Stimulated activated CD4-positive, alpha-beta T cell treated with anti-CD3 and anti-CD28 coated beads, Interleukin-15, amount 100 ng/mL, for 24 hours (primary cell): ENCODE measurements at regions not wholly inside any gene's neighbourhood (a gene's known extent, or its start where the extent isn't known, plus 50 kb on each side); places are given as distances from the start of the nearest gene placed in this dataset.

Experiments used
- DNase-seq: peaks from one replicate; pipeline ENCODE4 v3.0.0-alpha.2; 2020

- no peak for DNase-seq
Observed at GRCh38 chr14:53793790-53794505, 162.7 kb downstream of the BMP4 start.

- DNase-seq: no peak
Observed at GRCh38 chr14:53792909-53793308, 163.7 kb downstream of the BMP4 start.

- DNase-seq: no peak
Observed at GRCh38 chr14:53790731-53791500, 165.7 kb downstream of the BMP4 start.

GRCh38 chr14:53788566-53788965 is 168.1 kb downstream of the BMP4 start:
- DNase-seq: no peak

GRCh38 chr14:53786045-53786444 is 170.6 kb downstream of the BMP4 start:
- DNase-seq: no peak

- DNase-seq: no peak
Observed at GRCh38 chr14:53784688-53785087, 171.9 kb downstream of the BMP4 start.

GRCh38 chr14:53783256-53783655 is 173.4 kb downstream of the BMP4 start:
- DNase-seq: no peak

- no peak for DNase-seq
Observed at GRCh38 chr14:53780051-53780555, 176.5 kb downstream of the BMP4 start.

- DNase-seq: no peak
Observed at GRCh38 chr14:53779301-53779700, 177.3 kb downstream of the BMP4 start.

GRCh38 chr14:53778263-53778662 is 178.4 kb downstream of the BMP4 start:
- DNase-seq: no peak

GRCh38 chr14:53772936-53773335 is 183.7 kb downstream of the BMP4 start:
- DNase-seq: no peak

- no peak for DNase-seq
Observed at GRCh38 chr14:53767566-53767965, 189.1 kb downstream of the BMP4 start.

- DNase-seq: no peak
Observed at GRCh38 chr14:53766601-53767000, 190.0 kb downstream of the BMP4 start.

- no peak for DNase-seq
Observed at GRCh38 chr14:53766106-53766505, 190.5 kb downstream of the BMP4 start.

GRCh38 chr14:53764846-53765245 is 191.8 kb downstream of the BMP4 start:
- no peak for DNase-seq

GRCh38 chr14:53758141-53758540 is 198.5 kb downstream of the BMP4 start:
- DNase-seq: no peak

GRCh38 chr14:53757732-53758131 is 198.9 kb downstream of the BMP4 start:
- DNase-seq: no peak

- DNase-seq: no peak
Observed at GRCh38 chr14:53751650-53752049, 205.0 kb downstream of the BMP4 start.

GRCh38 chr14:53748691-53749090 is 207.9 kb downstream of the BMP4 start:
- DNase-seq: no peak

- no peak for DNase-seq
Observed at GRCh38 chr14:53744857-53745256, 211.8 kb downstream of the BMP4 start.

GRCh38 chr14:53743371-53743770 is 213.3 kb downstream of the BMP4 start:
- no peak for DNase-seq

- DNase-seq: no peak
Observed at GRCh38 chr14:53742233-53742620, 214.4 kb downstream of the BMP4 start.

GRCh38 chr14:53741479-53742232 is 215.0 kb downstream of the BMP4 start:
- DNase-seq: no peak

- no peak for DNase-seq
Observed at GRCh38 chr14:53740570-53740969, 216.1 kb downstream of the BMP4 start.
